ENCODE measurements at regions not wholly inside any gene's neighbourhood (a gene's known extent, or its start where the extent isn't known, plus 50 kb on each side); places are given as distances from the start of the nearest gene placed in this dataset.

GRCh38 chr9:90112788-90113187 is 508.0 kb downstream of the GADD45G start:
- Histone ChIP-seq H3K9me3 (ENCODE audit: low read length) (no peaks in the 10 kb centered on the region), H4K20me1 (ENCODE audit: insufficient read depth, low read length) (no peaks in the 10 kb centered on the region), H3K27me3 (ENCODE audit: insufficient read depth, low read length) (no peaks in the 10 kb centered on the region), H3K9me2 (ENCODE audit: low read depth, low read length) (no peaks in the 10 kb centered on the region), H3K27ac (ENCODE audit: low read depth, low read length, poor library complexity, severe bottlenecking) (no peak overlapping the region), H3K9ac (ENCODE audit: low read length) (no peak overlapping the region), H3K4me3 (ENCODE audit: low read depth, low read length, poor library complexity, severe bottlenecking) (no peak overlapping the region), H3K4me2 (ENCODE audit: low read length) (no peak overlapping the region), H3K4me1 (ENCODE audit: insufficient read depth, low read length, severe bottlenecking) (no peaks in the 10 kb centered on the region), H3K36me3 (ENCODE audit: insufficient read depth, low read length) (no peaks in the 10 kb centered on the region), H3F3A (ENCODE audit: insufficient read depth, low read length) (no peaks in the 10 kb centered on the region), H2AFZ (ENCODE audit: low read length) (no peak overlapping the region), H3K79me2 (ENCODE audit: insufficient read depth, low read length) (no peaks in the 10 kb centered on the region)
- no peak for TF ChIP-seq EZH2 (IDR thresholded peaks at IDR 0.05; ENCODE audit: borderline replicate concordance, low read length)
- TF ChIP-seq, protein P1, sequence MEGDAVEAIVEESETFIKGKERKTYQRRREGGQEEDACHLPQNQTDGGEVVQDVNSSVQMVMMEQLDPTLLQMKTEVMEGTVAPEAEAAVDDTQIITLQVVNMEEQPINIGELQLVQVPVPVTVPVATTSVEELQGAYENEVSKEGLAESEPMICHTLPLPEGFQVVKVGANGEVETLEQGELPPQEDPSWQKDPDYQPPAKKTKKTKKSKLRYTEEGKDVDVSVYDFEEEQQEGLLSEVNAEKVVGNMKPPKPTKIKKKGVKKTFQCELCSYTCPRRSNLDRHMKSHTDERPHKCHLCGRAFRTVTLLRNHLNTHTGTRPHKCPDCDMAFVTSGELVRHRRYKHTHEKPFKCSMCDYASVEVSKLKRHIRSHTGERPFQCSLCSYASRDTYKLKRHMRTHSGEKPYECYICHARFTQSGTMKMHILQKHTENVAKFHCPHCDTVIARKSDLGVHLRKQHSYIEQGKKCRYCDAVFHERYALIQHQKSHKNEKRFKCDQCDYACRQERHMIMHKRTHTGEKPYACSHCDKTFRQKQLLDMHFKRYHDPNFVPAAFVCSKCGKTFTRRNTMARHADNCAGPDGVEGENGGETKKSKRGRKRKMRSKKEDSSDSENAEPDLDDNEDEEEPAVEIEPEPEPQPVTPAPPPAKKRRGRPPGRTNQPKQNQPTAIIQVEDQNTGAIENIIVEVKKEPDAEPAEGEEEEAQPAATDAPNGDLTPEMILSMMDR (IDR thresholded peaks at IDR 0.05; ENCODE audit: low read length), result no peak

- Histone ChIP-seq H4K20me1 (ENCODE audit: insufficient read depth, low read length) (no peaks in the 10 kb centered on the region), H3F3A (ENCODE audit: insufficient read depth, low read length) (no peaks in the 10 kb centered on the region), H3K9me2 (ENCODE audit: low read depth, low read length) (no peaks in the 10 kb centered on the region), H3K4me3 (ENCODE audit: low read depth, low read length, poor library complexity, severe bottlenecking) (no peak overlapping the region), H3K9me3 (ENCODE audit: low read length) (no peaks in the 10 kb centered on the region), H3K79me2 (ENCODE audit: insufficient read depth, low read length) (no peaks in the 10 kb centered on the region), H3K27me3 (ENCODE audit: insufficient read depth, low read length) (no peaks in the 10 kb centered on the region), H2AFZ (ENCODE audit: low read length) (no peak overlapping the region), H3K27ac (ENCODE audit: low read depth, low read length, poor library complexity, severe bottlenecking) (no peak overlapping the region), H3K9ac (ENCODE audit: low read length) (no peak overlapping the region), H3K36me3 (ENCODE audit: insufficient read depth, low read length) (no peaks in the 10 kb centered on the region), H3K4me2 (ENCODE audit: low read length) (no peak overlapping the region), H3K4me1 (ENCODE audit: insufficient read depth, low read length, severe bottlenecking) (no peaks in the 10 kb centered on the region)
- TF ChIP-seq EZH2 (IDR thresholded peaks at IDR 0.05; ENCODE audit: borderline replicate concordance, low read length), result no peak
- TF ChIP-seq, protein P1 (IDR thresholded peaks at IDR 0.05; ENCODE audit: low read length), result no peak
Observed at GRCh38 chr9:90114641-90115425, 510.0 kb downstream of the GADD45G start.

- Histone ChIP-seq H3K9me2 (ENCODE audit: low read depth, low read length) (no peaks in the 10 kb centered on the region), H2AFZ (ENCODE audit: low read length) (no peak overlapping the region), H3K79me2 (ENCODE audit: insufficient read depth, low read length) (no peaks in the 10 kb centered on the region), H4K20me1 (ENCODE audit: insufficient read depth, low read length) (no peaks in the 10 kb centered on the region), H3K4me1 (ENCODE audit: insufficient read depth, low read length, severe bottlenecking) (no peaks in the 10 kb centered on the region), H3K4me2 (ENCODE audit: low read length) (no peak overlapping the region), H3F3A (ENCODE audit: insufficient read depth, low read length) (no peaks in the 10 kb centered on the region), H3K36me3 (ENCODE audit: insufficient read depth, low read length) (no peaks in the 10 kb centered on the region), H3K9ac (ENCODE audit: low read length) (no peak overlapping the region), H3K9me3 (ENCODE audit: low read length) (no peaks in the 10 kb centered on the region), H3K4me3 (ENCODE audit: low read depth, low read length, poor library complexity, severe bottlenecking) (no peak overlapping the region), H3K27me3 (ENCODE audit: insufficient read depth, low read length) (no peaks in the 10 kb centered on the region; the same call in 1 of the 2 replicates), H3K27ac (ENCODE audit: low read depth, low read length, poor library complexity, severe bottlenecking) (no peak overlapping the region)
- TF ChIP-seq EZH2 (IDR thresholded peaks at IDR 0.05; ENCODE audit: borderline replicate concordance, low read length), result no peak
- TF ChIP-seq, protein P1 (IDR thresholded peaks at IDR 0.05; ENCODE audit: low read length), result no peak
Observed at GRCh38 chr9:90121762-90122161, 517.0 kb downstream of the GADD45G start.

Data from OCI-LY1 (cell line).